Thymus (tissue), 11 donors: ENCODE measurements at regions not wholly inside any gene's neighbourhood (a gene's known extent, or its start where the extent isn't known, plus 50 kb on each side); places are given as distances from the start of the nearest gene placed in this dataset.
"Not testable (repeated sequence)": the region's sequence is repeated elsewhere in the genome, so short reads cannot be mapped to it uniquely, and the experiment has no call there.

Experiments used
- DNase-seq, 9 donors: peaks; one replicate each; pipeline ENCODE4 v3.0.0-alpha.2; 2013; ENCODE audit warnings: low spot score in 9 of 9, low read depth in 6 of 9, missing footprints in 1 of 9
- H3K27ac ChIP-seq, 2 donors: one replicate each; pipeline ENCODE4 v1.5.1; 2013; ENCODE audit warnings: control low read depth in 1 of 2, low read depth in 1 of 2, low read length in 1 of 2, mild to moderate bottlenecking in 1 of 2, moderate library complexity in 1 of 2
- H3K27me3 ChIP-seq, 2 donors: one replicate each; pipeline ENCODE4 v1.5.1; 2013; ENCODE audit warnings: low read length in 1 of 2; ENCODE audit not compliant: control insufficient read depth in 2 of 2, insufficient read depth in 1 of 2
- H3K36me3 ChIP-seq, 2 donors: one replicate each; pipeline ENCODE4 v1.5.1; 2013; ENCODE audit warnings: low read length in 1 of 2, mild to moderate bottlenecking in 1 of 2, moderate library complexity in 1 of 2; ENCODE audit not compliant: control insufficient read depth in 2 of 2, insufficient read depth in 2 of 2
- H3K4me1 ChIP-seq, 2 donors: one replicate each; pipeline ENCODE4 v1.5.1; 2013; ENCODE audit warnings: low read length in 2 of 2; ENCODE audit not compliant: control insufficient read depth in 2 of 2, insufficient read depth in 2 of 2
- H3K4me3 ChIP-seq, 2 donors: one replicate each; pipeline ENCODE4 v1.5.1; 2013; ENCODE audit warnings: low read length in 2 of 2, control low read depth in 1 of 2, mild to moderate bottlenecking in 1 of 2
- H3K9me3 ChIP-seq, 2 donors: one replicate each; pipeline ENCODE4 v1.5.1; 2013; ENCODE audit warnings: low read length in 1 of 2, mild to moderate bottlenecking in 1 of 2; ENCODE audit not compliant: control insufficient read depth in 2 of 2, insufficient read depth in 1 of 2
- WGBS: extraction: QIAGEN DNeasy Blood & Tissue Kit; methylation state at CpG from one replicate; pipeline ENCODE4 v1.1.7; 2013; 5-methylcytosine and 5-hydroxymethylcytosine counted together
- donor health status: healthy.

DNA sequence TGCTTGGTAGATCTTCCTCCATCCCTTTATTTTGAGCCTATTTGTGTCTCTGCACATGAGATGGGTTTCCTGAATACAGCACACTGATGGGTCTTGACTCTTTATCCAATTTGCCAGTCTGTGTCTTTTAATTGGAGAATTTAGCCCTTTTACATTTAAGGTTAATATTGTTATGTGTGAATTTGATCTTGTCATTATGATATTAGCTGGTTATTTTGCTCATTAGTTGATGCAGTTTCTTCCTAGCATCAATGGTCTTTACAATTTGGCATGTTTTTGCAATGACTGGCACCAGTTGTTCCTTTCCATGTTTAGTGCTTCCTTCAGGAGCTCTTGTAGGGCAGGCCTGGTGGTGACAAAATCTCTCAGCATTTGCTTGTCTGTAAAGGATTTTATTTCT is 72.4 kb downstream of the HNRNPD start:
- not testable (repeated sequence) for H3K9me3 ChIP-seq, DNase-seq, H3K27me3 ChIP-seq, H3K27ac ChIP-seq, H3K4me1 ChIP-seq, H3K4me3 ChIP-seq, H3K36me3 ChIP-seq

DNA sequence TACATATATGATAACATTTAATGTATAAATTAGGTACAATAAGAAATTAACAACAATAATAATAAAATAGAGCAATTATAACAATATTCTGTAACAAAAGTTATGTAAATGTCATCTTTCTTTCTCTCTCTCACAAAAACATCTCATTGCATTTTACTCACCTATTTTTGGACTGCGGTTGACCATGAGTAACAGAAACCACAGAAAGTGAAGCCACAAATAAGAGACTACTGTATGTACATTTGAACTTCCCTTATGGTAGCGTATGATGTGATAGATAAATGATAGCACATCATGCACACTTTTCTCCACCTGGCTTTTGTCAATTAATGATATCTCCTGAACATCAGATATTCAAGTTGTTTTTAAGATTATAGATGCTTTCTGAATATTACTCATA is 80.5 kb downstream of the HNRNPD start:
- H3K36me3 ChIP-seq = no peaks in the 10 kb centered on the region
- 6% methylated on average over 2 of the region's 2 CpGs for WGBS
- no peak overlapping the region for H3K4me3 ChIP-seq
- no peak overlapping the region for H3K27ac ChIP-seq
- H3K27me3 ChIP-seq = no peaks in the 10 kb centered on the region
- DNase-seq = peak in 3 of 9 donors; percentile 13 to 54 (median 16)
- H3K9me3 ChIP-seq = no peaks in the 10 kb centered on the region
- H3K4me1 ChIP-seq = peaks cover 0 to 2% of the 10 kb centered on the region in 2 donors

DNA sequence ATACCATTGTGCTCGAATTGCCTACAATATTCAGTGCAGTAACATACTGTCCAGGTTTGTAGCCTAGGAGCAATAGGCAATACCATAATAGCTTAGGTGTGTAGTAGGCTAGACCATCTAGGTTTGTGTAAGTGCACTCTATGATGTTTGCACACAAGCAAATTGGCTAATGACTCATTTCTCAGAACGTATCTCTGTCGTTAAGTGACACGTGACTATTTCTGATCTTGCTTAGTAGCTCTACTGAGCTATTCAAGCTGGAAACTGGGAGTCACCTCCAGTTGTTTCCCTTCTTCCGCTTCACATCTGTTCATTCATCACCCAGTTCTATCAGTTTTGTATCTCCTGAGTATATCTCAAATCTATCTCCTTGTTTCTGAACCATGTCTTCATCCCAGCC is 86.1 kb downstream of the HNRNPD start:
- H3K36me3 ChIP-seq = no peaks in the 10 kb centered on the region
- no peak overlapping the region for H3K27ac ChIP-seq
- DNase-seq = no peak
- no peak overlapping the region for H3K4me3 ChIP-seq
- WGBS = 97% methylated on average over 5 of the region's 5 CpGs
- H3K4me1 ChIP-seq = peaks cover 5 to 9% of the 10 kb centered on the region in 2 donors
- peaks cover 0 to 10% of the 10 kb centered on the region in 2 donors for H3K27me3 ChIP-seq
- no peaks in the 10 kb centered on the region for H3K9me3 ChIP-seq

DNA sequence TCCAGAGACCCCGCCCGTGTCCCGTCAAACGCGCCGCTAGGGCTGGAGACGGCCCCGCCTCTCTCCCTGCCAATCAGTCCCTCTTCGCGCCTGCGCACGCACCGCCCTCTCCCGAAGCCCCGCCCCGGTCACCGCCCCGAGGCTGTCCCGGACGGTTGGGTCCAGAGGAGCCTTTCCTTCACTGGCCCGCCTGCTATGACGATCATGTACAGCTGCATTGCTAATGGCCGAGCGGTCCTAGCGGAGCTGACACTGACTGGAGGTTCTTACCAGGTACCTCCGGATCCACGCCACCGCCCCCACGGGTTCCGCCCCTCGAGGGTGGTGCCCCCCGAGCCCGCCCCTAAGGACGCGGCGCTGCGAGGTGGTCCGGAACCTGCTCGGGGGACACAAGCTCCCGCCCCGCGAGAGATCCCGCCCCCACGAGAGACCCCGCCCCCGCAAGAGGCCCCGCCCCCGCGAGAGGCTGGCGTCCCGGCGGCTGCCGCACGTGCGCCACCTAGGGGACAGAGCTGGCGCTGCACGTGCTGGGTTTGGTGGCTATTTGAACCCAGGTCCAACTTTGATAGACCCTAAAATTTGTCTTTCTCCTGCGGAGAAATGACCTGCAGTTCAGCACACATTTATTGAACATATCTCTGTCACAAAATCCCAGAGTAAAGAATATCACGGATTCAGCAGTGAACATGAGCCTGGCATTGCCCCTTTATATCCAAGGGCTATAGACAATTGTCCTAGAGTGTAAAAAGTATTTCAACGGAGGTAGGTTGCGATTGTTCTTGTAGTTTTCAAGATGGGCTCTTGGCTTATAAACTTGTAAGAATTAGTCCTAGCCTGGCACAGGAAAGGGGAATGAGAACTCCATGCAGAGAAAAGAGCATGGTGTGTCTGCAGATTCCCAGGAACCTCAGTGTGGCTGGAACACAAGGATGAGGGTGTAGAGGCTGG is 88.7 kb downstream of the HNRNPD start:
- H3K4me1 ChIP-seq = peaks cover 5 to 9% of the 10 kb centered on the region in 2 donors
- H3K27ac ChIP-seq = peak overlapping the region; percentile 44 to 76
- H3K4me3 ChIP-seq = peak overlapping the region; percentile 58 to 68
- H3K27me3 ChIP-seq = peaks cover 0 to 18% of the 10 kb centered on the region in 2 donors
- H3K36me3 ChIP-seq = no peaks in the 10 kb centered on the region
- DNase-seq = peak; percentile 74 to 96 (median 88)
- no peaks in the 10 kb centered on the region for H3K9me3 ChIP-seq
- WGBS = 4% methylated on average over 61 of the region's 61 CpGs

DNA sequence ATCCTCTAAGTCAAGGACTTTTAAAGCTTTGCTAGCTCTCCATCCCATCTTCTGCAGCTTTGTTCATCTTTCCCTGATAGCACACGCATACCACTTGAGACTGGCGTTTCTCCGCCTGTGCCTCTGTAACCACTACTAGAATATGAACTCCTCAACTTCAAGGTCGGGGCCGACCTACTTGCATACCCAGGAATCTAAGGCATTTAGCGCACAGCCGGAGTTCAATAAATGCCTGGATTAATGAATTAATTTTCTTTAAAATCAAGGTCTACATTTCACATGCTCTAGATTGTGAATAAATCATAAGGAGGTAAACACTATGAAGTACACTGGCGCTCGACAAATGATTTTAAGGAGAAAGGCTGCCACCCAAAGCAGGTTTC is 89.3 kb downstream of the HNRNPD start:
- no peaks in the 10 kb centered on the region for H3K36me3 ChIP-seq
- H3K9me3 ChIP-seq = no peaks in the 10 kb centered on the region
- H3K27me3 ChIP-seq = peaks cover 0 to 18% of the 10 kb centered on the region in 2 donors
- H3K27ac ChIP-seq = no peak overlapping the region
- H3K4me3 ChIP-seq = peak overlapping the region; percentile 58 to 68
- peaks cover 5 to 9% of the 10 kb centered on the region in 2 donors for H3K4me1 ChIP-seq
- WGBS = 14% methylated on average over 9 of the region's 9 CpGs
- DNase-seq = no peak

DNA sequence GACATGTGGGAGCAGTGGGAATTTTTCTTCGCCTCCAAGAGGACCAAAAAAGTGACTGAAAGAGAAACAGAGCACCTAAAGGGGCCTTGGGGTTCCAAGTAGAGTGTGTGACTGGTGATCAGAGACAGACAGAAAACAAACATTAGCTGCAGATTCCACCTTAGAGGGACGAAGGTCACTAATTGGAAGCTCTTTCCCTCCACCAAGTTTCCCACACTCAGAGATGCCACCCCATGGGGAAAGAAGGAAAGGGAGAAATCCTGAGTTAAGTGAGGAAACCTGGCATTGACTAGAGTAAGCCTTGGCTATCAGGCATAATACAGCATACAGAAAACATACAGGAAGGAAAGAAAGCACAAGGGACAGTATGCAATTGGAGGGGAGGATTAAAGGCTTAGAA is 90.9 kb downstream of the HNRNPD start:
- Histone ChIP-seq H3K4me1 (peaks cover 5 to 9% of the 10 kb centered on the region in 2 donors), H3K27me3 (peaks cover 0 to 18% of the 10 kb centered on the region in 2 donors), H3K36me3 (no peaks in the 10 kb centered on the region), H3K9me3 (no peaks in the 10 kb centered on the region), H3K27ac (no peak overlapping the region), H3K4me3 (no peak overlapping the region)
- no peak for DNase-seq
- 93% methylated on average over 2 of the region's 2 CpGs for WGBS

DNA sequence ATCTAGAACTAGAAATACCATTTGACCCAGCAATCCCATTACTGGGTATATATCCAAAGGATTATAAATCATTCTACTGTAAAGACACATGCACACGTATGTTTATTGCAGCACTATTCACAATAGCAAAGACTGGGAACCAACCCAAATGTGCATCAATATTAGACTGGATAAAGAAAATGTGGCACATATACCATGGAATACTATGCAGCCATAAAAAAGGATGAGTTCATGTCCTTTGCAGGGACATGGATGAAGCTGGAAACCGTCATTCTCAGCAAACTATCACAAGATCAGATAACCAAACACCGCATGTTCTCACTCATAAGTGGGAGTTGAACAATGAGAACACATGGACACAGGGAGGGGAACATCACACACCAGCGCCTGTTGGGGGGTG is 94.2 kb downstream of the HNRNPD start:
- H3K36me3 ChIP-seq, H3K9me3 ChIP-seq, H3K4me3 ChIP-seq, H3K4me1 ChIP-seq, H3K27ac ChIP-seq, DNase-seq: not testable (repeated sequence)
- WGBS = 96% methylated on average over 4 of the region's 4 CpGs
- peaks cover 0 to 18% of the 10 kb centered on the region in 2 donors for H3K27me3 ChIP-seq

DNA sequence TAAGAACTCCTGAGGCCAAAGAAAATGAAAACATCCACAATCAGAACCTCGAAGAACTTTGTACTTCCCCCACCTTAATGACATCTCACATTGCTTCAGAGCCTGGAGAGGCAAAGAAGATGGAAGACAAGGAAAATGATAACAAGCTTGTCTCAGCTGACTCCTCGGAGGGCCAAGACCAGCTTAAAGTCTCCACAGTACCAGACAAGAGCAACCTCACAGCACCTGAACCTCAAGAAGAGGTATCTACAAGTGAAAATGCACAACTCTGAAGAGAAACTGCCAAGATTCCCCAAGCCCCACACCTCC is 97.5 kb downstream of the HNRNPD start:
- 96% methylated on average over 2 of the region's 2 CpGs for WGBS
- Histone ChIP-seq H3K4me1 (no peaks in the 10 kb centered on the region), H3K36me3 (no peaks in the 10 kb centered on the region), H3K27ac (no peak overlapping the region), H3K27me3 (peaks cover 0 to under 1% of the 10 kb centered on the region in 2 donors), H3K4me3 (no peak overlapping the region), H3K9me3 (no peaks in the 10 kb centered on the region)
- no peak for DNase-seq

DNA sequence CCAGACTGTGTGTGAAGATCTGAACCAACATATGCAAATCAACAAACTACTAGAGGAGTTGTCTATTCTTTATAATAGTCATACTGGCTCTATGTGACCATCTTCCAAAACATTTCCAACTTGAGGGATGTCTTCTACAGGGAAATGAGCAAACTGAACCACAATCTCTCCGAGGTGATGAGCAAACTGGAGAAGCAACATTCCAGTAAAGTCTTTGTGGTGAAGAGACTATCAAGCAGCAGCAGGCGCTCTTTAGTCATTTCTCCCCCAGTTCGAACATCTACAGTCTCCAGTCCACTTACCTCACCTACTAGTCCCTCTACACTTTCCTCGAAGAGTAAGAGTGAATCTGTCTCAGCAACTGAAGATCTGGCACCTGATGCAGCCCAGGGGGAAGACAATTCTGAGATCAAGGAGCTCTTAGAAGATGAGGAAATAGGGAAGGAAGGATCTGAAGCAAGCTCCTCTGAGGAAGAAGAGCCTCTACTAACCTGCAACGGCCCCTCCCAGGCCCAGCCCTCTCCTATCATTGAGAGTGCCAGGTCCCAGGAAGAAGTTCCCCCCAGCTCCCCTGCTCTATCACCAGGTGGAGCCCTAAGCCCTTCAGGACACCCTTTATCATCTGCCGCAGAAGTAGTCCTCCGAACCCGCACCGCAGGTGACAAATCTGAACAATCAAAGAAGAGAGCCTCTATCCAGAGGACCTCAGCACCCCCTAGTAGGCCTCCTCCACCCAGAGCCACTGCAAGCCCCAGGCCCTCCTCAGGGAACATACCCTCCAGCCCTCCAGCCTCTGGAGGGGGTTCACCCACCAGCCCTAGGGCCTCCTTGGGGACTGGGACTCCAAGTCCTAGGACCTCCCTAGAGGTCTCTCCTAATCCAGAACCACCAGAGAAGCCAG is 98.1 kb downstream of the HNRNPD start:
- Histone ChIP-seq H3K27ac (no peak overlapping the region), H3K27me3 (no peaks in the 10 kb centered on the region), H3K36me3 (no peaks in the 10 kb centered on the region), H3K9me3 (no peaks in the 10 kb centered on the region), H3K4me3 (no peak overlapping the region), H3K4me1 (no peaks in the 10 kb centered on the region)
- DNase-seq = no peak
- 92% methylated on average over 9 of the region's 9 CpGs for WGBS
